OCI-LY1 (cell line): ENCODE measurements at regions not wholly inside any gene's neighbourhood (a gene's known extent, or its start where the extent isn't known, plus 50 kb on each side); places are given as distances from the start of the nearest gene placed in this dataset.

ENCODE experiments used
- H2AFZ ChIP-seq: fragments of 200-600 bp; sonication (generic), shearing (Covaris generic); 2 replicates; pipeline ENCODE4 v1.6.0; 2014; ENCODE audit warnings: antibody characterized with exemption, mild to moderate bottlenecking, low read length
- H3F3A ChIP-seq: fragments of 200-600 bp; sonication (generic), shearing (Covaris generic); 2 replicates; pipeline ENCODE4 v1.6.0; 2014; ENCODE audit warnings: mild to moderate bottlenecking, antibody characterized with exemption, low read length, moderate library complexity; ENCODE audit not compliant: insufficient read depth
- H3K27ac ChIP-seq: fragments of 200-600 bp; sonication (generic); 2 replicates; pipeline ENCODE4 v1.5.1; 2014; ENCODE audit warnings: low read length, mixed run types, mild to moderate bottlenecking, low read depth; ENCODE audit not compliant: poor library complexity, severe bottlenecking
- H3K27me3 ChIP-seq: fragments of 200-600 bp; sonication (generic); 2 replicates; pipeline ENCODE4 v1.6.0; 2014; ENCODE audit warnings: antibody characterized with exemption, mild to moderate bottlenecking, low read length, moderate library complexity; ENCODE audit not compliant: insufficient read depth
- H3K36me3 ChIP-seq: fragments of 200-600 bp; sonication (generic); 2 replicates; pipeline ENCODE4 v1.6.1; 2014; ENCODE audit warnings: mild to moderate bottlenecking, antibody characterized with exemption, low read length, moderate library complexity, mixed read lengths; ENCODE audit not compliant: insufficient read depth
- H3K4me1 ChIP-seq: fragments of 200-600 bp; sonication (generic); 2 replicates; pipeline ENCODE4 v1.5.1; 2014; ENCODE audit warnings: mild to moderate bottlenecking, low read length, moderate library complexity; ENCODE audit not compliant: insufficient read depth, severe bottlenecking
- H3K4me2 ChIP-seq: fragments of 200-600 bp; sonication (generic), shearing (Covaris generic); 2 replicates; pipeline ENCODE4 v1.6.1; 2014; ENCODE audit warnings: low read length
- H3K4me3 ChIP-seq: fragments of 200-600 bp; sonication (generic); 2 replicates; pipeline ENCODE4 v1.5.1; 2014; ENCODE audit warnings: low read length, low read depth, mild to moderate bottlenecking, mixed read lengths; ENCODE audit not compliant: poor library complexity, severe bottlenecking
- H3K79me2 ChIP-seq: fragments of 200-600 bp; shearing (Covaris generic); 2 replicates; pipeline ENCODE4 v1.6.1; 2016; ENCODE audit warnings: mixed run types, low read length, mixed read lengths; ENCODE audit not compliant: insufficient read depth
- H3K9ac ChIP-seq: fragments of 200-600 bp; sonication (generic), shearing (Covaris generic); 2 replicates; pipeline ENCODE4 v1.6.1; 2014; ENCODE audit warnings: mild to moderate bottlenecking, low read length, mixed read lengths
- H3K9me2 ChIP-seq: fragments of 200-600 bp; sonication (generic), shearing (Covaris generic); 2 replicates; pipeline ENCODE4 v1.6.1; 2014; ENCODE audit warnings: low read depth, mild to moderate bottlenecking, low read length, mixed read lengths
- H3K9me3 ChIP-seq: fragments of 200-600 bp; shearing (Covaris generic); 2 replicates; pipeline ENCODE4 v1.6.1; 2014; ENCODE audit warnings: low read length, mixed read lengths
- H4K20me1 ChIP-seq: fragments of 200-600 bp; sonication (generic), shearing (Covaris generic); 2 replicates; pipeline ENCODE4 v1.6.0; 2016; ENCODE audit warnings: mild to moderate bottlenecking, low read length; ENCODE audit not compliant: insufficient read depth
- EZH2 ChIP-seq: fragments of 200-600 bp; sonication (generic), shearing (Covaris generic); IDR thresholded peaks from 2 replicates; pipeline ENCODE4 v1.8.0; 2017; ENCODE audit warnings: borderline replicate concordance, mixed run types, mild to moderate bottlenecking, antibody characterized with exemption, low read length, moderate library complexity, mixed read lengths
- TF ChIP-seq, protein P1 (sequence below): fragments of 200-600 bp; sonication (generic), shearing (Covaris generic); IDR thresholded peaks from 2 replicates; pipeline ENCODE4 v1.5.1; 2017; ENCODE audit warnings: mild to moderate bottlenecking, antibody characterized with exemption, low read length, moderate library complexity, mixed read lengths

DNA sequence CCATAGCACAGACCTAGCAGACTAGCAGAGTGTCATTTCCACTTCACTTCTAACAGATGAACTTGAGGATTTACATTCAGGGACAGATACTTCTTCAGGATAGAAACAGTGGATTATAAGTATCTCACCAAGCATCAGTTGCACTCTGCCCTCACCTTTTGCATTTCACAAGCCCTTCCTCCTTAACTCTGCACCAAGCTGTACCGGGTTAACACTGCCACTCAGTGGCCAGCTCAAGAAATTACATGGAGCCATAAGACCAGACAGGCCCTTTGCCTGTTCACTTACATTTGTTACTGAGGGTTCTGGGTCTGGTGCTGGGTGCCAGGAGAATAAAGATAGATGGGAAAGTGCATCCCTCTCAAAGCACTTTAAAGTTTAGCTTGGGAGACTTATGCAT, 309.8 kb downstream of the SHANK2 start:
- H4K20me1 ChIP-seq = no peaks in the 10 kb centered on the region
- H3F3A ChIP-seq = no peaks in the 10 kb centered on the region
- no peak overlapping the region for H3K4me3 ChIP-seq
- H3K9ac ChIP-seq = no peak overlapping the region
- H3K27ac ChIP-seq = no peak overlapping the region
- no peak overlapping the region for H2AFZ ChIP-seq
- no peaks in the 10 kb centered on the region for H3K79me2 ChIP-seq
- H3K9me3 ChIP-seq = peaks cover 3% of the 10 kb centered on the region
- H3K4me1 ChIP-seq = no peaks in the 10 kb centered on the region
- peaks cover 3% of the 10 kb centered on the region; the same call in 1 of the 2 replicates for H3K27me3 ChIP-seq
- no peaks in the 10 kb centered on the region for H3K9me2 ChIP-seq
- H3K4me2 ChIP-seq = no peak overlapping the region
- no peaks in the 10 kb centered on the region for H3K36me3 ChIP-seq
- TF ChIP-seq EZH2 = no peak
- TF ChIP-seq, protein P1, sequence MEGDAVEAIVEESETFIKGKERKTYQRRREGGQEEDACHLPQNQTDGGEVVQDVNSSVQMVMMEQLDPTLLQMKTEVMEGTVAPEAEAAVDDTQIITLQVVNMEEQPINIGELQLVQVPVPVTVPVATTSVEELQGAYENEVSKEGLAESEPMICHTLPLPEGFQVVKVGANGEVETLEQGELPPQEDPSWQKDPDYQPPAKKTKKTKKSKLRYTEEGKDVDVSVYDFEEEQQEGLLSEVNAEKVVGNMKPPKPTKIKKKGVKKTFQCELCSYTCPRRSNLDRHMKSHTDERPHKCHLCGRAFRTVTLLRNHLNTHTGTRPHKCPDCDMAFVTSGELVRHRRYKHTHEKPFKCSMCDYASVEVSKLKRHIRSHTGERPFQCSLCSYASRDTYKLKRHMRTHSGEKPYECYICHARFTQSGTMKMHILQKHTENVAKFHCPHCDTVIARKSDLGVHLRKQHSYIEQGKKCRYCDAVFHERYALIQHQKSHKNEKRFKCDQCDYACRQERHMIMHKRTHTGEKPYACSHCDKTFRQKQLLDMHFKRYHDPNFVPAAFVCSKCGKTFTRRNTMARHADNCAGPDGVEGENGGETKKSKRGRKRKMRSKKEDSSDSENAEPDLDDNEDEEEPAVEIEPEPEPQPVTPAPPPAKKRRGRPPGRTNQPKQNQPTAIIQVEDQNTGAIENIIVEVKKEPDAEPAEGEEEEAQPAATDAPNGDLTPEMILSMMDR = peak; percentile 50; the same call in 1 of the 2 replicates

DNA sequence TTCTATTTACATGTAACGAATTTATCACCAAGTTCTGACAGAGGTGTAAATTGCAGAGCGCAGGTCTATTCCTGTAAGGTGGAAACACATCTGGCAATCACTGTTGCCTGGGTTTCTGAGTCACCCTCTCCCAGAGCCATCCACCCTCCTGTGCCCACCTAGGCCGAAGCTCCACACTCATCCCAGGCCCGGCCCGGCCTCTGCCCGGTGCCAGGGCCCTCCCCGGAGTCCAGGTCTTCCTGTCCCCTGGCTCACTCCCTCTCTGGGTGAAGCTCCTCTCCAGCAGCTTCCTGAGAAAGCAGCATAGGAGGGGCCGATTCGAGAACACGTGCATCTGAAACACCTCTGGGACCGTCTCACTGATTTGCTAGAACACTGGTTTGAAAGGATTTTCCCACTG, 308.2 kb downstream of the SHANK2 start:
- H3K79me2 ChIP-seq = no peaks in the 10 kb centered on the region
- no peak overlapping the region for H3K27ac ChIP-seq
- peaks cover 3% of the 10 kb centered on the region for H3K9me3 ChIP-seq
- H2AFZ ChIP-seq = no peak overlapping the region
- H3F3A ChIP-seq = no peaks in the 10 kb centered on the region
- no peaks in the 10 kb centered on the region for H3K9me2 ChIP-seq
- H3K4me3 ChIP-seq = no peak overlapping the region
- no peaks in the 10 kb centered on the region for H3K36me3 ChIP-seq
- no peaks in the 10 kb centered on the region for H3K4me1 ChIP-seq
- H3K27me3 ChIP-seq = no peaks in the 10 kb centered on the region
- TF ChIP-seq, protein P1 = no peak
- no peak for TF ChIP-seq EZH2
- no peak overlapping the region for H3K4me2 ChIP-seq
- H3K9ac ChIP-seq = no peak overlapping the region
- no peaks in the 10 kb centered on the region for H4K20me1 ChIP-seq

DNA sequence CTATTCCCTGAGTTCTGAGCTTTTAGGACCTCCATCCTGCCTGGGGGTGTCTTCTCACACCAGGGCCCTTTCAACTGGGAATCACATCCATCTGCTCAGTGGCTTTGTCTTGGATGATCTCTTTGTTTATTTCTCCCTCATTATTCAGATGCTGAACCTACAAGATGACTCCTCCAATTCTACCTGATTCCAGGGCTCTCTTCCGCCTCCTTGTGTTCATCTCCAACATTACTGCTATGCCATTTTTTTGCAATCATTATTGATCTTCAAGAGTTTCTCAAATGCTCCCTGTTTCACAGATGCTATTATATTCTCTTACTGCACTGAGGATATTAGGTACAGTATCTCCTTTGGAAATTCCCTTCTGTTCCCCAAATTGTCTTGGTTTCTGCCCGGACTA, 307.7 kb downstream of the SHANK2 start:
- Histone ChIP-seq H3K4me1 (no peaks in the 10 kb centered on the region), H3K4me2 (no peak overlapping the region), H3K4me3 (no peak overlapping the region), H3F3A (no peaks in the 10 kb centered on the region), H3K27ac (no peak overlapping the region), H3K27me3 (no peaks in the 10 kb centered on the region), H2AFZ (no peak overlapping the region), H3K9ac (no peak overlapping the region), H4K20me1 (no peaks in the 10 kb centered on the region), H3K79me2 (no peaks in the 10 kb centered on the region), H3K36me3 (no peaks in the 10 kb centered on the region), H3K9me3 (peaks cover 3% of the 10 kb centered on the region), H3K9me2 (no peaks in the 10 kb centered on the region)
- TF ChIP-seq, protein P1 = peak; percentile 37; the same call in 1 of the 2 replicates
- TF ChIP-seq EZH2 = no peak
